HEK293 (cell line): ENCODE measurements at regions not wholly inside any gene's neighbourhood (a gene's known extent, or its start where the extent isn't known, plus 50 kb on each side); places are given as distances from the start of the nearest gene placed in this dataset.
"Not testable (repeated sequence)": the region's sequence is repeated elsewhere in the genome, so short reads cannot be mapped to it uniquely, and the experiment has no call there.

ENCODE experiments used
- CTCF ChIA-PET: fragments of 350-600 bp; formaldehyde crosslinking; extraction: SDS; loops from one replicate; lab custom pipeline; 2021; ENCODE audit warnings: antibody characterized with exemption; lab: Yijun Ruan, JAX
- POLR2A ChIA-PET: fragments of 300-600 bp; formaldehyde crosslinking; extraction: SDS; loops from one replicate; lab custom pipeline; 2020; ENCODE audit warnings: antibody characterized with exemption, inconsistent platforms; lab: Yijun Ruan, JAX
- H3K27ac ChIP-seq: fragments of 200-500 bp; sonication (Bioruptor generic); 2 replicates; pipeline ENCODE4 v1.5.1; 2014; ENCODE audit warnings: low read depth, low read length, control low read depth, inconsistent platforms; ENCODE audit errors: extremely low read depth
- H3K36me3 ChIP-seq, 2 experiments: fragments of 200-500 bp in 1 of 2; sonication (Bioruptor generic) in 1 of 2; 1 replicate in 1 of 2; 2 replicates in 1 of 2; pipeline ENCODE4 v1.5.1; 2014 to 2017; ENCODE audit warnings: inconsistent platforms in 2 of 2, low read length in 2 of 2; ENCODE audit not compliant: control insufficient read depth in 2 of 2, insufficient read depth in 1 of 2
- H3K4me1 ChIP-seq: fragments of 200-500 bp; sonication (Bioruptor generic); 2 replicates; pipeline ENCODE4 v1.5.1; 2014; ENCODE audit warnings: mild to moderate bottlenecking, low read length, inconsistent platforms; ENCODE audit not compliant: control insufficient read depth, insufficient read depth
- H3K4me3 ChIP-seq: 2 replicates; pipeline ENCODE4 v1.5.1; 2011; ENCODE audit warnings: low read depth, mild to moderate bottlenecking, control low read depth, low read length, moderate library complexity
- H3K9me3 ChIP-seq: fragments of 200-500 bp; sonication (Bioruptor generic); 2 replicates; pipeline ENCODE4 v1.5.1; 2014; ENCODE audit warnings: low read depth, low read length, inconsistent platforms; ENCODE audit not compliant: control insufficient read depth, insufficient read depth
- GLIS1 ChIP-seq: fragments of 450-650 bp; formaldehyde crosslinking; IDR thresholded peaks from 2 replicates; pipeline ENCODE4 v1.5.1; 2016; ENCODE audit warnings: missing biosample characterization, missing genetic modification characterization
- KLF10 ChIP-seq: fragments of 450-650 bp; IDR thresholded peaks from 2 replicates; pipeline ENCODE4 v1.5.1; 2018; ENCODE audit warnings: missing biosample characterization, mild to moderate bottlenecking, missing genetic modification characterization
- SP3 ChIP-seq: fragments of 450-650 bp; formaldehyde crosslinking; IDR thresholded peaks from 2 replicates; pipeline ENCODE4 v1.5.1; 2016; ENCODE audit warnings: missing biosample characterization, missing genetic modification characterization
- ZFP37 ChIP-seq: fragments of 450-650 bp; formaldehyde crosslinking; IDR thresholded peaks from 2 replicates; pipeline ENCODE4 v1.5.1; 2016; ENCODE audit warnings: missing biosample characterization, missing genetic modification characterization
- ZNF146 ChIP-seq: fragments of 450-650 bp; formaldehyde crosslinking; IDR thresholded peaks from 2 replicates; pipeline ENCODE4 v1.5.1; 2016; ENCODE audit warnings: missing biosample characterization, missing genetic modification characterization
- ZNF24 ChIP-seq: fragments of 450-650 bp; formaldehyde crosslinking; IDR thresholded peaks from 2 replicates; pipeline ENCODE4 v1.5.1; 2016; ENCODE audit warnings: missing biosample characterization, missing genetic modification characterization
- ZNF311 ChIP-seq: fragments of 450-650 bp; formaldehyde crosslinking; IDR thresholded peaks from 2 replicates; pipeline ENCODE4 v1.5.1; 2017; ENCODE audit warnings: missing biosample characterization, missing genetic modification characterization, borderline replicate concordance
- ZNF341 ChIP-seq: fragments of 450-650 bp; formaldehyde crosslinking; IDR thresholded peaks from 2 replicates; pipeline ENCODE4; 2016; ENCODE audit warnings: low read depth, missing biosample characterization, missing genetic modification characterization
- ZNF513 ChIP-seq: fragments of 450-650 bp; IDR thresholded peaks from 2 replicates; pipeline ENCODE4 v1.5.1; 2018; ENCODE audit warnings: missing biosample characterization, missing genetic modification characterization
- ZNF558 ChIP-seq: fragments of 450-650 bp; formaldehyde crosslinking; IDR thresholded peaks from 2 replicates; pipeline ENCODE4 v1.5.1; 2016; ENCODE audit warnings: missing biosample characterization, missing genetic modification characterization
- ZNF624 ChIP-seq: fragments of 450-650 bp; formaldehyde crosslinking; IDR thresholded peaks from 2 replicates; pipeline ENCODE4 v1.5.1; 2017; ENCODE audit warnings: missing biosample characterization, missing genetic modification characterization
- TF ChIP-seq, protein P1 (sequence below): fragments of 450-650 bp; formaldehyde crosslinking; IDR thresholded peaks from 2 replicates; pipeline ENCODE4 v1.5.1; 2016; ENCODE audit warnings: missing biosample characterization, missing genetic modification characterization
- TF ChIP-seq, protein P2 (sequence below): fragments of 450-650 bp; formaldehyde crosslinking; conservative IDR thresholded peaks from 2 replicates; pipeline ENCODE4 v1.5.1; 2016; ENCODE audit warnings: low read depth, missing biosample characterization, missing genetic modification characterization
- TF ChIP-seq, protein P3 (sequence below): fragments of 450-650 bp; formaldehyde crosslinking; IDR thresholded peaks from 2 replicates; pipeline ENCODE4 v1.5.1; 2016; ENCODE audit warnings: missing biosample characterization, missing genetic modification characterization

DNA sequence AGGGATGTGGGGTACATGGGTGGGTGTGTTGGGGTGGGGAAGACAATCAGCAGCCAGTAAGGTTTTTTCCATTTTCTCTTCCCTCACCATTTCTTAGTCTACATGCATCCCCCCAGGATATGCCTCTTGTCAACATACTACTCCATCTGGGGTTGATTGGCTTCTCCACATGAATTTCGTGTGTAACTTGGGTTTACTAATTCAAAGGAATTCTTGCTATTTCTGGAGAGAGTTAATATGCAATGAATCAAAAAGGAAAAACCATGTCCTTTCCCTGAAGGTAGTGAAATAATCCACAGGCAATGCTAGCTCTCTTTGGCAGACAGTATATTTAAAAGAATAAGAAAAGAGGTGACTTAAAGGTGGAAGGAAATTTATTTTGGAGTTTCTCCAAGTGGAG is 198.4 kb downstream of the EBLN2 start:
- peaks cover 16% of the 10 kb centered on the region for H3K4me1 ChIP-seq
- CTCF ChIA-PET, result no interaction called here

DNA sequence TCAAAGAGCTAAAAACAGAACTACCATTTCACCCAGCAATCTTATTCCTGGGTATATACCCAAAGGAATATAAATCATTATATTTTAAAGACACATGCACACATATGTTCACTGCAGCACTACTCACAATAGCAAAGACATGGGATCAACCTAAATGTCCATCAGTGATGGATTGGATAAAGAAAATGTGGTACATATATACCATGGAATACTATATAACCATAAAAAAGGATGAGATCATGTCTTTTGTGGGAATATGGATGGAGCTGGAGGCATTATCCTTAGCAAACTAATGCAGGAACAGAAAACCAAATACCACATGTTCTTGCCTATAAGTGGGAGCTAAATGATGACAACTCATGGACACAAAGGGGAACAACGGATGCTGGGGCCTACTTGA is 205.1 kb downstream of the EBLN2 start:
- H3K4me3 ChIP-seq, POLR2A ChIA-PET, H3K36me3 ChIP-seq, H3K27ac ChIP-seq, H3K4me1 ChIP-seq, H3K9me3 ChIP-seq, CTCF ChIA-PET: not testable (repeated sequence)
- TF ChIP-seq, protein P1, sequence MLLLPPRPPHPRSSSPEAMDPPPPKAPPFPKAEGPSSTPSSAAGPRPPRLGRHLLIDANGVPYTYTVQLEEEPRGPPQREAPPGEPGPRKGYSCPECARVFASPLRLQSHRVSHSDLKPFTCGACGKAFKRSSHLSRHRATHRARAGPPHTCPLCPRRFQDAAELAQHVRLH (tag by site-specific recombination), result 0 out of 2 replicates have a peak, but pooled peaks have one; percentile 48
- TF ChIP-seq ZNF146 (tag by site-specific recombination), result peak; percentile 66

More for the DNA sequence above, 198.4 kb downstream of the EBLN2 start:
- Histone ChIP-seq H3K36me3 (no peaks in the 10 kb centered on the region), H3K27ac (no peak overlapping the region), H3K4me3 (no peak overlapping the region), H3K9me3 (no peaks in the 10 kb centered on the region)
- POLR2A ChIA-PET, result no interaction called here
- TF ChIP-seq GLIS1 (tag by site-specific recombination), result no peak
- no peak for TF ChIP-seq KLF10
- TF ChIP-seq, protein P2, sequence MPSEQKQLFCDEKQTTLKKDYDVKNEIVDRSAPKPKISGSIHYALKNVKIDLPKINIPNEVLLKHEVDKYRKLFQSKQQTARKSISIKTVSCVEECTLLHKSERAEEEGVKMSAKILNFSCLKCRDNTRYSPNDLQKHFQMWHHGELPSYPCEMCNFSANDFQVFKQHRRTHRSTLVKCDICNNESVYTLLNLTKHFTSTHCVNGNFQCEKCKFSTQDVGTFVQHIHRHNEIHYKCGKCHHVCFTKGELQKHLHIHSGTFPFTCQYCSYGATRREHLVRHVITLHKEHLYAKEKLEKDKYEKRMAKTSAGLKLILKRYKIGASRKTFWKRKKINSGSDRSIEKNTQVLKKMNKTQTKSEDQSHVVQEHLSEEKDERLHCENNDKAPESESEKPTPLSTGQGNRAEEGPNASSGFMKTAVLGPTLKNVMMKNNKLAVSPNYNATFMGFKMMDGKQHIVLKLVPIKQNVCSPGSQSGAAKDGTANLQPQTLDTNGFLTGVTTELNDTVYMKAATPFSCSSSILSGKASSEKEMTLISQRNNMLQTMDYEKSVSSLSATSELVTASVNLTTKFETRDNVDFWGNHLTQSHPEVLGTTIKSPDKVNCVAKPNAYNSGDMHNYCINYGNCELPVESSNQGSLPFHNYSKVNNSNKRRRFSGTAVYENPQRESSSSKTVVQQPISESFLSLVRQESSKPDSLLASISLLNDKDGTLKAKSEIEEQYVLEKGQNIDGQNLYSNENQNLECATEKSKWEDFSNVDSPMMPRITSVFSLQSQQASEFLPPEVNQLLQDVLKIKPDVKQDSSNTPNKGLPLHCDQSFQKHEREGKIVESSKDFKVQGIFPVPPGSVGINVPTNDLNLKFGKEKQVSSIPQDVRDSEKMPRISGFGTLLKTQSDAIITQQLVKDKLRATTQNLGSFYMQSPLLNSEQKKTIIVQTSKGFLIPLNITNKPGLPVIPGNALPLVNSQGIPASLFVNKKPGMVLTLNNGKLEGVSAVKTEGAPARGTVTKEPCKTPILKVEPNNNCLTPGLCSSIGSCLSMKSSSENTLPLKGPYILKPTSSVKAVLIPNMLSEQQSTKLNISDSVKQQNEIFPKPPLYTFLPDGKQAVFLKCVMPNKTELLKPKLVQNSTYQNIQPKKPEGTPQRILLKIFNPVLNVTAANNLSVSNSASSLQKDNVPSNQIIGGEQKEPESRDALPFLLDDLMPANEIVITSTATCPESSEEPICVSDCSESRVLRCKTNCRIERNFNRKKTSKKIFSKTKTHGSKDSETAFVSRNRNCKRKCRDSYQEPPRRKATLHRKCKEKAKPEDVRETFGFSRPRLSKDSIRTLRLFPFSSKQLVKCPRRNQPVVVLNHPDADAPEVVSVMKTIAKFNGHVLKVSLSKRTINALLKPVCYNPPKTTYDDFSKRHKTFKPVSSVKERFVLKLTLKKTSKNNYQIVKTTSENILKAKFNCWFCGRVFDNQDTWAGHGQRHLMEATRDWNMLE, result no peak
- no peak for TF ChIP-seq SP3 (tag by site-specific recombination)
- no peak for TF ChIP-seq ZNF24 (tag by site-specific recombination)
- TF ChIP-seq, protein P3, sequence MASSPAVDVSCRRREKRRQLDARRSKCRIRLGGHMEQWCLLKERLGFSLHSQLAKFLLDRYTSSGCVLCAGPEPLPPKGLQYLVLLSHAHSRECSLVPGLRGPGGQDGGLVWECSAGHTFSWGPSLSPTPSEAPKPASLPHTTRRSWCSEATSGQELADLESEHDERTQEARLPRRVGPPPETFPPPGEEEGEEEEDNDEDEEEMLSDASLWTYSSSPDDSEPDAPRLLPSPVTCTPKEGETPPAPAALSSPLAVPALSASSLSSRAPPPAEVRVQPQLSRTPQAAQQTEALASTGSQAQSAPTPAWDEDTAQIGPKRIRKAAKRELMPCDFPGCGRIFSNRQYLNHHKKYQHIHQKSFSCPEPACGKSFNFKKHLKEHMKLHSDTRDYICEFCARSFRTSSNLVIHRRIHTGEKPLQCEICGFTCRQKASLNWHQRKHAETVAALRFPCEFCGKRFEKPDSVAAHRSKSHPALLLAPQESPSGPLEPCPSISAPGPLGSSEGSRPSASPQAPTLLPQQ (tag by site-specific recombination), result no peak
- no peak for TF ChIP-seq ZFP37 (tag by site-specific recombination)
- no peak for TF ChIP-seq ZNF624 (tag by site-specific recombination)
- TF ChIP-seq ZNF341 (tag by site-specific recombination), result no peak
- TF ChIP-seq ZNF558, result no peak
- TF ChIP-seq ZNF311, result no peak
- TF ChIP-seq ZNF513 (tag by site-specific recombination), result no peak

DNA sequence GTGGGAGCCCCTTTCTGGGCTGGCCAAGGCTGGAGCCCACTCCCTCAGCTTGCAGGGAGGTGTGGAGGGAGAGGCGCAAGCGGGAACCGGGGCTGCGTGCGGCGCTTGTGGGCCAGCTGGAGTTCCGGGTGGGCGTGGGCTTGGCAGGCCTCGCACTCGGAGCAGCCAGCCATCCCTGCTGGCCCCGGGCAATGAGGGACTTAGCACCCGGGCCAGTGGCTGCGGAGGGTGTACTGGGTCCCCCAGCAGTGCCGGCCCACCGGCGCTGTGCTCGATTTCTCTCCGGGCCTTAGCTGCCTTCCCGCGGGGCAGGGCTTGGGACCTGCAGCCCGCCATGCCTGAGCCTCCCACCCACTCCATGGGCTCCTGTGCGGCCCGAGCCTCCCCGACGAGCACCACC is 207.7 kb downstream of the EBLN2 start:
- H3K4me3 ChIP-seq, H3K4me1 ChIP-seq, H3K9me3 ChIP-seq, CTCF ChIA-PET, H3K27ac ChIP-seq, H3K36me3 ChIP-seq, POLR2A ChIA-PET: not testable (repeated sequence)
